DMS53 treated with DMSO at 0.1 percent for 48 hours (cell line): ENCODE measurements at regions not wholly inside any gene's neighbourhood (a gene's known extent, or its start where the extent isn't known, plus 50 kb on each side); places are given as distances from the start of the nearest gene placed in this dataset.

Experiments
- DNase-seq: peaks from one replicate; lab custom pipeline; 2025; ENCODE audit not compliant: unreplicated experiment; lab: John Stamatoyannopoulos, UW

DNA sequence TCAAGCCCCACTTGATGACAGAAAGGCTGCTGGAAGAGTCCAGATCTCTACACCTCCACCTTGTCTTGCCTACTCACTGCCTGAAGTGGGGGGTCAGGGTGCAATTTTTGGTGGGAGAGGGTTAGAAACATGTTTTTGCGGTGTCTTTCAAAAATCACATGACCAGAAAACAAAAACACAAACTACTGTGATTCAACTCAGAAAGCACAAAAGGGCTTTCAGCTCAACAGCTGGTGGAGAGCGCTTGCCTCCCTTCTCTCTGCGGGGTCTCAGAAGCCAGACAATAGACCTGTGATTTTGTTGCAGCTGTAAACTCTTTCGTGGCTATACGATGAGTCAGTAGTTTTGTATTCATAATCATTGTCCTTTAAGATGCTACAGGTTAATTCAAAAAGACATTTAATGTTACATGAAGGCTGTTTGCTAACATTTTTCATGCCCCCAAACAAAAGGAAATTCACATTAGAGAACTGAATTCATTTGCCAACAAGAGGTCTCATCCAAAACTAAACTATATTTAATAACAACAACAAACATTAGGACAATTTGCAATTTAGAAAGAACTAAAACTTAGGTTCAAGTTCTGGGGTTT lies 172.6 kb upstream of the RAI14 start:
- DNase-seq = no peak

DNA sequence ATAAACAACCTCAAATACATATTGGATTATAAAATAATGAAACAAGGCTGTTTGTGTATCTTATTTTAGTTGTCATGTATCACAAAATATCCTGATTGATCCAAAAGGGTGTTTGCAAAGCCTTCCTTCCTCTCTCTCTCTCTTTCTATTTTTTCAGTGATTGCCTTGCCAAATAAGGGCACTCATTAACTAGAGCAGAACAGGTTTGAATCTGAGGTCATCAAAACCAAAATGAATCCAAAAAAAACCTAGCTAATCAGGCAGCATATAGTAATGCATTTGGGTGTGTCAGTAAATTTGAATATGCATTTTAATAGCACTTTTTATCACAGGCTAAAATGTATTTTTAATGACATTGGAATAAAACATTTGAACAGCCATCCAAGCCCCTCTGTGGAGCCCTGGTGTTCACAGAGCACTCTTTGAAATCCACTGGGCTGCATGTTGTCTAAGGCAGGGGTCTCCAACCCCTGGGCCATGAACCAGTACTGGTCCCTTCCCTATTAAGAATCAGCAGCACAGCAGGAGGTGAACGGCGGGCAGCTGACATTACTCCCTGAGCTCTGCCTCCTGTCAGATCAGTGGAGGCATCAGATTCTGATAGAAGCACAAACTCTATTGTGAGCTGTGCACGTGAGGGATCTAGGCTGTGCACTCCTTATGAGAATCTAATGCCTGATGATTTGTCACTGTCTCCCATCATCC lies 171.8 kb upstream of the RAI14 start:
- no peak for DNase-seq

DNA sequence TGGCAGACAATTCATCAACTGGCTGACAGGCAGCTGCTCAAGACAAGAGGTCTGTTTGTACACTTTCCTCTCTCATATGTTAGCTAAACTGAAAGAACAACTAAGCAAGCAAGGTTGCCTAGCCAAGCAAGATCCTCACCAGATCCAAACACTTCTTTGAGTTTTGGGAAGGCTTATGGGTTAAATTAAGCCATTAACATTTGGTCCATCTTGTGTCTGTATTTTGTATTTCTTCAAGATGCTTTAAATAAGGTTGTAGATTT lies 170.4 kb upstream of the RAI14 start:
- DNase-seq = no peak

DNA sequence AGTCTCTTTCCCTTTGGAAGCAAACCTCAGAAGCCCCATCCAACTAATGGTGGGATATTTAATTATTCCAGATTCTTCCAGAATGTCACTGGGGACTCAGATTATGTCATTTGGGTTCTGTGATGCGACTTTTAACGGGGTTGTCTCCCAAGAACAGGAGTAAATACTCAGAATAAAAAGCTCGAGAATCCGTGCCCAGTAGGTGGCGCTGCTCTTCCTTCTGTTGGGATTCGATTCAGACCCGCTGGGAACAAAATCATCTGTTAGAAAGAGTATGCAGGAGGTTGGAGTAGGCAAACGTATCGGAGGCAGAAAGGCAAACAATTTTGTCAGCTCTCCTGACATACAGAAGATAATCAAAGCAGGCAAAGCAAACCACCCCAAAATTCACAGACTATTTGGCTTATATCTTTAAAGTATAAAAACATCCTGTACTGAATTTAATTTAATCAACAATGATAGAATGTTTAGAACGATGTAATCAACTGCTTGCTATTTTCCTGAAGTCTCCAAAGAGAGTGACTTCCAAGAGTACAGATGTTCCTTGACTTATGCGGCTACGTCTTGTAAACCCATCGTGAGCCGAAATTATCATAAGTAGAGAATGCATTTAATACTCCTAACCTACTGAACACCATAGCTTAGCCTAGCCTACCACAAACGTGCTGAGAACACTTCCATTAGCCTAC lies 169.8 kb upstream of the RAI14 start:
- DNase-seq = peak; percentile 75

DNA sequence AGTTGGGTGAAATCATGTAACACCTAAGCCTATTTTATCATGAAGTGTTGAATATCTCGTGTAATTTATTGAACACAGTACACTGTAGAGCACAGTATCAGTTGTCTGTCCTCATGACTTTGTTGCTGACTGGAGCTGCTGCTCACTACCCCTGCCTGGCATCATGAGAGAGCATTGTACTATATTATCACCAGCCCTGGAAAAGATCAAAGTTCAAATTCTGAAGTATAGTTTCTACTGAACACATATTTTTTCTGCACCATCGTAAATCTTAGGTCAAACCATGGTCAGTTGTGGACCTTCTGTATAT lies 169.3 kb upstream of the RAI14 start:
- DNase-seq = no peak

DNA sequence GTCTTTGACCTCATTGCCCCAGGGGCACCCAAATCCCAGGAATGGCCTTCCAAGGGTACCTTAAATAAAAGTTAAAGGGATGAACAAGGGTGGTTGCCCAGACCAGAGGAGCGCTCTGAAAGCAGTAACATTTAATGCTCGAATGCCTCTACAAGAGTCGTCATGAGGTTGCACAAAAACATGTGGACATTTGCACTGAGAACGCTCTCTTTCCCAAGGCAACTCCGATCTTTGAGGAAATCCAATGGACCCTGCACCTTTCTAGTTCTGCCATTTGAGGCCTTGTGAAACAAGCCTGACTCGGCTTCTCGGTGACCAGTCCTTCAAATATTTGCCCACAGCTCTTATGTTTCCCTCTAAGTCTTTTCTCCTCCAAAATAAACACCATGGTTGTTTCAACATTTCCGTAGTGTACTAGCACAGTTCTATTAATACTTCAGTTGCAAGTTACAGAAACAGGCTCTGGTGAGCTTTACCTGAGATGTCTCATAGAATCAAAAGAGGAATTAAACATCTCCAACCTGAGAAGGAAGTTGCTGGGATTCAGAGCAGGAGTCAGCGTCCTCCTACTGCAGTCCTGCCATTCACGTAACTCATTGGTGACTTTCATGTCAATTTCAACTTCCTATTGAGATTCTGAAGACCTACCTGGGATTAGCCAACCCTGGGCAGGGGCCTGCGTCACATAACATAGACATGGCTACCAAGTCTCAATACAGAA lies 168.8 kb upstream of the RAI14 start:
- peak; percentile 89 for DNase-seq

DNA sequence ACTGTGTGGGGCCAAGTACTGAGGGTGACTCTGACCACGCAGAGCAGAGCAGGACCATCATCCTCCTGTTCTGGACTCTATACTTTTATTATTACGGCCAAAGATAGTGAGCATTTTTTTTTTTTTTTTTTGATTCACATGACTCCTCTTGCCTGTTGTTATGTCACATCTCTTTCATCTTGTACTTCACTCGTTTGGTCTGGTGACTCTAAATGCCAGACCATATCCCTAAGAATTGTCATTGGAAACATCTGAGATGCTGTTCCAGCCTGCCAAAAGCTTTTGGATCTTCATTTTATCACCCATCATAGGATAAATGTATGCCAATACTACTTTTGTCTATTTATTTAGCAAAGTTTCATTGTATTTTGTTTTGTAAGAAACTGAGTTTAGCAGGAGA lies 168.2 kb upstream of the RAI14 start:
- no peak for DNase-seq

DNA sequence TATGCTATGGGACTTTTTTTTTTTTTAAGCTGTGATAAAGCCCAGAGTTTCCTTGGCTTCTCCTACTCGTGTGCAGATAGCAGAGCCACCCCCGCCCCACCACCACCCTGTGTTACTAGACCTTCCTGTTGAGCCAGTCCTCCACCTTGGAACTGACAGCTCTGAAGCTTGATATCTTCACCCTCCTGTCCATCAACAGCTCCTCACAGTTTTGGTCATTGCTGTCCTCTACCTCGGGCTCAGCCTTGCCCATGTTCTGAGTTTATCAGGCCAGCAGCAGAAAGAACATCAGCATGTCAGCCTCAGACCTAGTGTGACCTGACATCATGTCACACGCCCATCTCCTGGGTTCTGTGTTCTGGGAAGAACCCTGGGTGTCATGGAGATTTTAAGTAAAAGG lies 167.1 kb upstream of the RAI14 start:
- DNase-seq = no peak

DNA sequence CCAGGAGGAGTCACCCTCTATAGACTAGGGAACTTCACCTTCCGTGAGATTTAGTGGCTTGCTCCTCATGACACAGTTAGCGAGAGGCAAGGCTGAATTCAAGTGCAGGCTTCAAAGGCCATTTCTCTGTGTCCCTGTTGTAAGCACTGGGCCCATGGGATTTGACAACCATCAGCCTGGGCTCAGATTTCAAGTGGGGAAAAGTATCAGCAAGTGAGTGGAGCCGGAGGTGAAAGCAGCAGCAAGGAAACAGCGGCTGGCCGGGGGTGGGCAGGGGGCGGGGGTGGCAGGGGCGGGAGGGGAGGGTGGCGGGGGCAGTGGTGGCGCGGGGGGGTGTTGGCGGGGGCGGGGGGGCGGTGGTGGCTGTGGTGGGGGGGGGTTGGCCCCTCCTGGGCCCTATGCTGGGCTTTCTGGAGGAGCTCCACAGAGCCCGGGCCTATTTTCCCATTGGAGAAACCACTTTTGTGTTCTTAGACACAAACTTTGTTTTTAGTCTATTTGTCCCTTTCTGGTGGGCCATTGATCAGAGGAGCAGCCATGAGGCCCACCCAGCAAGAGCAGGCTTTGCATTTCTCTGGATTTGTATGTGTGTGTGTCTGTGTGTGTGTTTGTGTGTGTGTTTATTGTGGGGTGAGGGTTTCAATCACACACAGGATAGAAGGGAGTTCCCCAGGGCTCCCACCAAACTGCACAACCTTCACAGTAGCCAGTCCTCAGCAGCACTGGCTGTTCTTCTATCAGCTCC lies 165.4 kb upstream of the RAI14 start:
- no peak for DNase-seq

DNA sequence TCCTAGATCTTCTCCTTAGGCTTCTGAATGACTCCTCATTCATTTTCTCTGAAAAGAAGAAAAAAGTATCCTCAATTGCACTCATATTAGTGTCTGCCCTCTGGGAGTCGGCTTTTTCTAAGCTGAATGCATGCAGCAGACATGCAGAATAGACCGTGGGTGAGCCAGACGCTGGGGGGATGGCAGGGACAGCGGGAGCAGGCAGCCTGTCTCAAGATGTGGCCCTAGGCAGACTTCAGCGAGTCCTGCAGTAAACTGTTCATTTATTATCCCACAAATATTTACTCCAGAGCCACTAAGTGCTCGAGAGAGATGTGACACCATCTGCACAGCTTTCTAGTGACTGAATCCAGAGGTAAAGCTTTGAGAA lies 164.9 kb upstream of the RAI14 start:
- no peak for DNase-seq

DNA sequence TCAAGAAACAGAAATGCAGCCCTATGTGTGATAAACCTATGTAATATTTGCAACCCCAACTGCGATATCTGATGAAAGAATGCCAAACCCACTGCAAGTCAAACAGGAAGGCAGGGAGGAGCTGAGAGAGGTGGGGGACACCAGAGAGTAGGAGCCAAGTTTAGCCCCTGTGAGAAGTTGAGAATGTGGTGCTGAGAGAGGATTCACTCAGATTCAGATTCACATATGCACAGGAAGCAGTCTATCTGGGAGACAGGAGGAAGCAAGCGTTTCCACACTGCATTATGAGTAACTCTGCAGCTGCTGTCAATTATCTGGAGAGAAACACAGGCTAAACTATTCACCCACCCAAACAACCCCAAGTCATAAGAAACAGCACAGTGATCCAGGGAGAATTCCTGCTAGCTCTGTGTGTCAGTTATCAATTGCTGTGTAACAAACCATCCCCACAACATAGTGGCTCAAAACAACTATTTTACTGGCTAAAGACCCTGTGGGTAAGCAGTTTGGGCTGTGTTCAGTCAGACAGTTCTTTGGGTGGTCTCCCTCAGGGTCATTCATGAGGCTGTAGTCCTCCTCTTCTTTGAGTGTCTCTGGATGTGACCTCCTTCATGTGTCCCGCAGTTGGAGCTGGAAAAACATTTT lies 161.9 kb upstream of the RAI14 start:
- DNase-seq = no peak

DNA sequence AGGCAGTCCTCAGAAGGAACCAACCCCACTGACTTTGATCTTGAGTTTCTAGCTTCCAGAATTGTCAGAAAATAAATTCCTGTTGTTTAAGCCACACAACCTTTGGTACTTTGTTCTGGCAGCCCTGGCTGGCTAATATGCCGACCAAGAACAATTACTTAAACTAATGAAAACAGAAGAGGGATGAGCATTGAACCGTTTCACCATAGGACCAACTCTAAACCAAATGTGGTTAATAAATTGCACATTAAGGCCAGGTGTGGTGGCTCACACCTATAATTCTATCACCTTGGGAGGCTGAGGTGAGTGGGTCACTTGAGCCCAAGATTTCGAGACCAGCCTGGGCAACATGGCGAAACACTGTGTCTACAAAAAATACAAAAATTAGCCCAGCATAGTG lies 160.9 kb upstream of the RAI14 start:
- DNase-seq = no peak

DNA sequence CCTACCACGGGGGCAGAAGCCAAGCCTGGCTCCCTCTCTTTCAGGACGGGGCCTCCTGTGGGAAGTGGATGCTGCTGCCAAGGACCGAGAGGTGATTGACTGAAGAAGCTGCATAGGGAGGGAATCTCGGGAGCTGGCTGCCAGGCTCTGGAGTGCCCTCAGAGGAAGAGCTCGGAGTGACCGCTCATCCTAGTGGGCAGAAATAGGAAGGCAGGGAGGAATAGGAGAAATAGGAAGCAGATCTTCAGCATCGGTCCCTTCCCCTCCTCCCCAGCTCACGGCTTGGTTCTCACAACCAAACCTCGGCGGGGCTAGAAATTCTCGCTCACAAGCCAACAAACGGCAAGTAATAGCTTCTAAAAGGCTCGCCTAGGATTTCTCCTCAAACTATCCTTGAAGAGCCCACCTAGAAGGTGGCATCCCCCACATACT lies 159.9 kb upstream of the RAI14 start:
- DNase-seq = no peak

DNA sequence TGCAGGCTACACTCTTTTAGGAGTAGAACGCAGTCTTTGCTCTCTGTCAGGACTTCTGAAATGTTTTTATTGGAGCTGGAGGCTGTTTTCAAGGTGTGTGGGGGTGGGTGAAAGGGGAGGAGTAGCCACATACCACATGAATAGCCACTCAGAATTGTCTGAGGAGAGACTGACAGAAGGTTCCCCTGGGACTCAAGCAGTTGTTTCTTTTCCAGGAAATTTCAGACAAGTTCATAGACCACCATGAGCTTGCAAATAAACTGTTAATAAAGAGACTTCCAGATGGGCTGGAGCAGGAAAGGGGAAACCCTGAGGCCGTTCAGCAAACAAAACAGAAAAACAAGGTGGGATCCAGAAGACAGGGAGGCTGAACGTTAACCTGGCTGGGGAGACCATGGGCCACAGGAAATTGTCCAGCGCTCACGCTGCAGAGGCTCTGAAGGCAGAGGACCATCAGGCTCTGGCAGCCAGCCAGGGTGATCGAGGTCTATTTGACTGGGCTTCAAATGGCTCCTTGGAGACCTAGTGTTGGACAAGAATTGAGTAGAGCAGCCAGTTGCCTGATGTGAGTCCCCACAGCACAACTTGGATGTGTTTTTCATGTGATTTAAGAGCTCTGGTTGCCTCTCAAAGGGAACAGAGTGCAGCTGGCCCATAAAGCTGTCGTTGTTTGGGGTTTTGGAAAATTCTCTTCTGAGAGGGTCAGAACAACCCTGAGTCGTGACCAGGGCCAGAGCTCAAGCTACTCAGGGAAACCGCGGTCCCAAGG lies 159.2 kb upstream of the RAI14 start:
- no peak for DNase-seq

DNA sequence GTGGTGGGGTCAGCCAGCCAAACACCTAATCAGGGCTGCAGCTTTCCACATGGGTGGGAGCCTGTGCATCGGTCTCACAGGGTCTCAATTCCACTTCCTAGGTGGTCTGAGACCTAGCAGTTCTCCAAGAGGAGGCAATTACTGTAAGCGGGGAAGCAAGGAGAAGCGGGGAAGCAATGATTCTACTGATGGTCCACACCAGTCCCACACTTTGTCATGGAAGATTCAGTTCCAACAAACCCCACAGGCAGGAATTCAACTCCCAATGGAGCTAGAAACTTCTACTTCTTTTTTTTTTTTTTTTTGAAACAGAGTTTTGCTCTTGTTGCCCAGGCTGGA lies 158.7 kb upstream of the RAI14 start:
- DNase-seq = no peak

DNA sequence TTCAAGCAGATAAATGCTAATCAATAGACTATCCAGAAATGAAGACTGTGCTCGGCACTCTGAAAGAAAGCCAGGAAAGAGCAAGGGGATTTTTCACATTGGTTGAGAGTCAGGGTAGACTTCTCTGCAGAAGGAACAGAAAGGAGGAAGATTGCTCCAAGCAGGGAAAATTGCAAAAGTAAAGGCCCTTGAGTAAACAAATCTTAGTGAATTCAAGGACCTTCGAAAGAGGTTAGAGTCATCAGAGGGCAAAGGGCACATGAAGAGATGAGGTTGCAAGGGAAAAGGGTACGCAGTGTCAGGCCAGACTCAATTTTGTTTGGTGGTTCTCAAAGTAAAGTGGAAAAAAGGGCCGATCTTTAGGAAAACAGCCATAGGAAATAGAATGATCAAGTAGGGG lies 157.6 kb upstream of the RAI14 start:
- DNase-seq = no peak

DNA sequence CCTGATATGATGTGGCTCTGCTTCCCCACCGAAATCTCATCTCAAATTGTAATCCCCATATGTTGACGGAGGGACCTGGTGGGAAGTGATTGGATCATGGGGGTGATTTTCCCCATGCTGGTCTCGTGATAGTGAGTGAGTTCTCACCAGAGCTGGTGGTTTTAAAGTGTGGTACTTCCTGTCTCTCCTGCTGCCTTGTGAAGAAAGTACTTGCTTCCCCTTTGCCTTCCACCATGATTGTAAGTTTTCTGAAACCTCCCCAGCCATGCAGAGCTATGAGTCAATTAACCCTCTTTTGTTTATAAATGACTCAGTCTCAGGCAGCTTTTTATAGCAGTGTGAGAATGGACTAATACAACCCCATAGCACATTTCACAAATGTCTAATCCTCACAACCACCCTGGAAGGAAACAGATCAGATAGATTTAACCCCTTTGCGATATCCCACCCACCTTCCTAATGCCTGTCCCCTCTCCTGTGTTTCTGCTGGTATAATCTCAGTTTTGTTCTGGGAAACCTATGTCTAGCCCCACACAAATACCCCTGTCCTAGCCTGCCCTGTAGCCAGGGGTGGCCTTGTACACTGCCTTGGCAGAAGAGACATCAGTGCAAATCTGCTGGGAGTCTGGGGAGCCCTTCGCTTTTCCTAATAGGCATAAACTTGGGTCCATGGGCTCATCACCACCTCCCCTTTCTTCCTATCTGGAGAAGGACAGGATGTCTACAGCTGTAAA lies 157.0 kb upstream of the RAI14 start:
- no peak for DNase-seq

DNA sequence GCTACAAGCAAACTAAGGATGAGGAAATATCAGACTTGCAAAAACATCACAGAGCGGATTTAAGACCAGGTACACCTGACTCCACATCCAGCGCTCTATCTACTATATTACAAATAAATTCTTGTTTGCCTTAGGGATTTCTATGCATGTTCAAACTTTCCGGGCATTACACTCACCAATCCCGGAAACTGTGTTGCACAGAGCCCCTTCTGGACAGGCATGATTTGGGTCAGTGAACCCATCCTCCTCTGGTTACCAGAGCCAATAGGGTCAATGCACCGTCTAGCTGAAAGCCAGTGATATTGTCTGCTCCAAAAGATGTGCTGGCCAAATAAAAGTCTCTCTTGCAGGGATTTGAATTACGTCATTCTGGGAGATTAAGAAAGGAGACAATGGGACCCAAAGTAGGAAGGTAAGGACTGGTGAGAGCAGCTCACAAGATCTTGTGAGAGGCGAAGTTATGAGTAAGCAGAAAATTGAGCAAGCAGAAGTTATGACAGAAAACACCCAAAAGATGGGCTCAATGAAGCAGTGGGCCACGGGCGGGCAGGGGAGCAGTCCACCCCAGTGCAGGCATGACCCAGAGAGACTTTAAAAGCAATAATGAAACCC lies 155.8 kb upstream of the RAI14 start:
- no peak for DNase-seq

DNA sequence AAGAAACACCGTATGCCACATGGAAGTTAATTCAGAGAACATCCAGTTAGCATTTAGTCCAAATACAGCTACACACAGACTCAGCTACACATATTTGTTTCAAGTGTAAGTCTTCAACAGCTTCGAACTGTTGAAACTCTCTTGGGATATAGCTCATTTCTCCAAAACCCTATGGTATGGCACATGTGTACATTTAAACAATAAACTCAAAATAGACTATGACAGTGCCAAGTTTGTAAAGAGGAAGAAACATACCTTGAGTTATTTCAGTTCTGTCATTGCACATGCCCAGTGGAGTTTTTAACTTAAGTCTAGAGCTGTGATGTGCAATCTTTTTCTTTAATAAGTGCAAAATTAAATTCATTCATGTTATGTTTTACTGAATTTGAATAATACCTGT lies 155.1 kb upstream of the RAI14 start:
- no peak for DNase-seq

DNA sequence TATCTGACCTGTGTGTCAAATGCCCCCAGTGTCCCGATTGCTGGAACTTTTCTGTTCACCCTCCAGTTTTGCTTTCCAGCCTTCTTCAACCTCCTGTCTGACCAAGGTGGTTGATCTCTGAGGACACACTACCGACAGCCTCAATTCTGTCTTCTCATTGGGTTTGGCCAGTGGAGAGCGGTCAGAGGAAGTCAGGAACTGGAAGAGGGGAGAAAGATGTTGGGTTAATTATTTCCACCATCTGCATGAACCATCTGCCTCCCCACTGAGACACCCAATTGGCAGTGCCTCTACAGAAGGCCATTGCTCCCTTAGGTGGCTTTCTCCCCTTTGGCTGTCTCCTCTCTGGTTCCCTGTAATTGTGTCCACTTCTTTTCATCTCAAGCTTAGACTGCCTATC lies 154.3 kb upstream of the RAI14 start:
- no peak for DNase-seq
